ENCODE measurements at regions not wholly inside any gene's neighbourhood (a gene's known extent, or its start where the extent isn't known, plus 50 kb on each side); places are given as distances from the start of the nearest gene placed in this dataset.

DNA sequence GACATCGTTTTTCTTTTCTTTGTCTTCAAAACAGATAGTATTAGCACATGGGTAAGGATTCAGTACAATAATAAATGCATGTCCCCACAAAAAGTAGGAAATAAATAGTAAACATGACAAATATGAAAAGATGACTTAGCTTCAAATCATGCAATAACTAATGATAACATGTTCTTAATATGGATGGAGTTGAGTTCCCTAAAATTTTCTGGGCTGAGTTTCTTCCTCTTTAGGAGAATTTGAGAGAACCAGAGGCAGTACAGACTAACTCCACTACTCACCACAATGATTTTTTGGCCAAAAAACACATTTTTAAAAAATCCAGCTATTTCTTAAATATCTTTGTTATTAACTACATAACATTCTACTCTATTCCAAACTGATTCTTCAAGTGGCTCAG, 432.3 kb upstream of the HS3ST1 start:
- no peak for TF ChIP-seq POLR2A (IDR thresholded peaks at IDR 0.05)
- no peak for TF ChIP-seq POLR2AphosphoS5 (IDR thresholded peaks at IDR 0.05)
- TF ChIP-seq, protein P1, sequence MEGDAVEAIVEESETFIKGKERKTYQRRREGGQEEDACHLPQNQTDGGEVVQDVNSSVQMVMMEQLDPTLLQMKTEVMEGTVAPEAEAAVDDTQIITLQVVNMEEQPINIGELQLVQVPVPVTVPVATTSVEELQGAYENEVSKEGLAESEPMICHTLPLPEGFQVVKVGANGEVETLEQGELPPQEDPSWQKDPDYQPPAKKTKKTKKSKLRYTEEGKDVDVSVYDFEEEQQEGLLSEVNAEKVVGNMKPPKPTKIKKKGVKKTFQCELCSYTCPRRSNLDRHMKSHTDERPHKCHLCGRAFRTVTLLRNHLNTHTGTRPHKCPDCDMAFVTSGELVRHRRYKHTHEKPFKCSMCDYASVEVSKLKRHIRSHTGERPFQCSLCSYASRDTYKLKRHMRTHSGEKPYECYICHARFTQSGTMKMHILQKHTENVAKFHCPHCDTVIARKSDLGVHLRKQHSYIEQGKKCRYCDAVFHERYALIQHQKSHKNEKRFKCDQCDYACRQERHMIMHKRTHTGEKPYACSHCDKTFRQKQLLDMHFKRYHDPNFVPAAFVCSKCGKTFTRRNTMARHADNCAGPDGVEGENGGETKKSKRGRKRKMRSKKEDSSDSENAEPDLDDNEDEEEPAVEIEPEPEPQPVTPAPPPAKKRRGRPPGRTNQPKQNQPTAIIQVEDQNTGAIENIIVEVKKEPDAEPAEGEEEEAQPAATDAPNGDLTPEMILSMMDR (IDR thresholded peaks at IDR 0.05), result no peak
- no peak for TF ChIP-seq EP300 (IDR thresholded peaks at IDR 0.05; ENCODE audit: low read depth)
- H3K27me3 ChIP-seq, result no peaks in the 10 kb centered on the region

DNA sequence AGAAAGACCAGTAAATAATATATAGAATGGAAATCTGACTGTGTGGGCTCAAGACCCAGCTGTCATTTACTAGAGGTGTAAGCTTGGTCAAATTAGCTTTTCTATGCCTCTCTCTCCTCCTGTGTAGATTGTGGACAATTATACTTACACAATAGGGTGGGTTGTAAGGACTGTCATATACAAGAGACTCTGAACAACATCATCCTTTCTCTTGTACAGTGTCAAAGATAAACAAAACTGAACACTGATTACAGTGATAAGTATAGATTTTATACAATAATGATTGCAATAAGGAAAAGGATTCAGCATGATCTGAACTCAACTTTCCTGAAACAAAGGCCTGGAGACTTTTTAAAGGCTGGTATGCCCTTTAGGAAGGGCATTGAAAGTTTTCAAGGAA, 429.2 kb upstream of the HS3ST1 start:
- Histone ChIP-seq H3K4me1 (peaks cover 0 to 12% (median 0%) of the 10 kb centered on the region in 4 donors), H3K9me3 (no peaks in the 10 kb centered on the region), H3K36me3 (no peaks in the 10 kb centered on the region), H3K27me3 (no peaks in the 10 kb centered on the region), H3K27ac (peak overlapping the region in 2 of 4 donors; percentile 43 to 53), H3K4me3 (no peak overlapping the region)
- in situ Hi-C loops (cut with MboI; ENCODE audit: low pct_ligation_motif_present in 1 of 4, low pct_unique_long_range_greater_than_20kb in 1 of 4, low sequenced_read_pairs in 3 of 4), result no loop called here
- TF ChIP-seq POLR2AphosphoS5 (IDR thresholded peaks at IDR 0.05) (no peak), POLR2A (IDR thresholded peaks at IDR 0.05) (no peak)
- intact Hi-C loops (cut with DNase I; ENCODE audit: low total_unique reads), result no loop called here
- DNase-seq, result no peak

More for the DNA sequence above, 432.3 kb upstream of the HS3ST1 start:
- Histone ChIP-seq H3K36me3 (no peaks in the 10 kb centered on the region), H3K4me1 (peaks cover 0 to 12% (median 0%) of the 10 kb centered on the region in 4 donors), H3K4me3 (no peak overlapping the region), H3K27ac (no peak overlapping the region), H3K9me3 (no peaks in the 10 kb centered on the region)
- intact Hi-C loops (cut with DNase I; ENCODE audit: low total_unique reads) (no loop called here), in situ Hi-C loops (cut with MboI; ENCODE audit: low pct_ligation_motif_present in 1 of 4, low pct_unique_long_range_greater_than_20kb in 1 of 4, low sequenced_read_pairs in 3 of 4) (no loop called here)
- WGBS, 2 donors (ENCODE audit: low coverage in 1 of 2), result 60 to 100% methylated on average over 1 of the region's 1 CpG
- DNase-seq, result no peak

DNA sequence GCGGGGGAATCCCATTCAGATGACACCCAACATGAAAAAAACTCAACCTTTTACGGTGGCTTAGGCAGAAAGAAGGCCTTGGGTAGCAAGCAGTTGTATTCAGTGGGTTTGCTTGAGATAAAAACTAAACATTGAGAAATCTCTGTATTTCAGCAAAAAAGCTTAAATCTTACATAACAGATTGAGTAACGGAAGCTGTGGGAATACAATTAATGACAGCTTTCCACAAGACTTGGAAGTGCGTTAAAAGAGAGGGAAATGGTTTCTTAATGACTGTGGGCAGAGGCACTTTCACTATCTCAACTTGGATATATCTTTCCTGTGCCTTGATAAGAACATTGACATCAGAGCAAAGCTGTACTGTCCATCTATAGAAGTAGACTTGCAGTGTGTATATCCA, 418.5 kb upstream of the HS3ST1 start:
- in situ Hi-C loops (cut with MboI; ENCODE audit: low pct_ligation_motif_present in 1 of 4, low pct_unique_long_range_greater_than_20kb in 1 of 4, low sequenced_read_pairs in 3 of 4), result no loop called here
- TF ChIP-seq POLR2AphosphoS5 (IDR thresholded peaks at IDR 0.05) (no peak), POLR2A (IDR thresholded peaks at IDR 0.05) (no peak), EP300 (IDR thresholded peaks at IDR 0.05; ENCODE audit: low read depth) (no peak)
- TF ChIP-seq, protein P1 (IDR thresholded peaks at IDR 0.05), result no peak
- 68 to 69% methylated on average over 4 of the region's 4 CpGs for WGBS, 2 donors (ENCODE audit: low coverage in 1 of 2)
- Histone ChIP-seq H3K36me3 (no peaks in the 10 kb centered on the region), H3K4me3 (no peak overlapping the region), H3K9me3 (no peaks in the 10 kb centered on the region), H3K4me1 (peaks cover 0 to 21% (median 6%) of the 10 kb centered on the region in 4 donors), H3K27ac (no peak overlapping the region), H3K27me3 (no peaks in the 10 kb centered on the region)
- intact Hi-C loops (cut with DNase I; ENCODE audit: low total_unique reads), result loop anchor here (2.0 kb wide), 1 partner anchor 16 kb away; no protein-coding TSS in a partner anchor
- no peak for DNase-seq

- intact Hi-C loops (cut with DNase I; ENCODE audit: low total_unique reads), result no loop called here
- H3K27ac ChIP-seq, result peak overlapping the region in 1 of 4 donors; percentile 38
- H3K4me3 ChIP-seq, result no peak overlapping the region
- no peak for TF ChIP-seq POLR2A (IDR thresholded peaks at IDR 0.05)
- TF ChIP-seq, protein P1 (IDR thresholded peaks at IDR 0.05), result no peak
- no peak for DNase-seq
- H3K9me3 ChIP-seq, result no peaks in the 10 kb centered on the region
- 15 to 36% methylated on average over 2 to 4 of the region's 4 CpGs for WGBS, 2 donors (ENCODE audit: low coverage in 1 of 2)
- in situ Hi-C loops (cut with MboI; ENCODE audit: low pct_ligation_motif_present in 1 of 4, low pct_unique_long_range_greater_than_20kb in 1 of 4, low sequenced_read_pairs in 3 of 4), result no loop called here
- H3K4me1 ChIP-seq, result peaks cover 0 to 23% (median 6%) of the 10 kb centered on the region in 4 donors
- H3K27me3 ChIP-seq, result no peaks in the 10 kb centered on the region
- no peaks in the 10 kb centered on the region for H3K36me3 ChIP-seq
These were observed 415.2 kb upstream of the HS3ST1 start for GRCh38 chr4:11843927-11844326.

GRCh38 chr4:11843340-11843739, 414.6 kb upstream of the HS3ST1 start:
- no peak for DNase-seq
- H3K9me3 ChIP-seq, result no peaks in the 10 kb centered on the region
- WGBS, 2 donors (ENCODE audit: low coverage in 1 of 2), result 52 to 67% methylated on average over 1 of the region's 1 CpG
- no peak overlapping the region for H3K4me3 ChIP-seq
- no peaks in the 10 kb centered on the region for H3K27me3 ChIP-seq
- H3K4me1 ChIP-seq, result peaks cover 0 to 23% (median 6%) of the 10 kb centered on the region in 4 donors
- in situ Hi-C loops (cut with MboI; ENCODE audit: low pct_ligation_motif_present in 1 of 4, low pct_unique_long_range_greater_than_20kb in 1 of 4, low sequenced_read_pairs in 3 of 4), result no loop called here
- intact Hi-C loops (cut with DNase I; ENCODE audit: low total_unique reads), result no loop called here
- no peaks in the 10 kb centered on the region for H3K36me3 ChIP-seq
- TF ChIP-seq, protein P1 (IDR thresholded peaks at IDR 0.05), result no peak
- TF ChIP-seq EP300 (IDR thresholded peaks at IDR 0.05; ENCODE audit: low read depth) (no peak), POLR2A (IDR thresholded peaks at IDR 0.05) (no peak), POLR2AphosphoS5 (IDR thresholded peaks at IDR 0.05) (no peak)
- peak overlapping the region in 2 of 4 donors; percentile 37 to 38 for H3K27ac ChIP-seq

All from transverse colon (tissue), 4 donors.